ENCODE measurements at regions not wholly inside any gene's neighbourhood (a gene's known extent, or its start where the extent isn't known, plus 50 kb on each side); places are given as distances from the start of the nearest gene placed in this dataset.

DNA sequence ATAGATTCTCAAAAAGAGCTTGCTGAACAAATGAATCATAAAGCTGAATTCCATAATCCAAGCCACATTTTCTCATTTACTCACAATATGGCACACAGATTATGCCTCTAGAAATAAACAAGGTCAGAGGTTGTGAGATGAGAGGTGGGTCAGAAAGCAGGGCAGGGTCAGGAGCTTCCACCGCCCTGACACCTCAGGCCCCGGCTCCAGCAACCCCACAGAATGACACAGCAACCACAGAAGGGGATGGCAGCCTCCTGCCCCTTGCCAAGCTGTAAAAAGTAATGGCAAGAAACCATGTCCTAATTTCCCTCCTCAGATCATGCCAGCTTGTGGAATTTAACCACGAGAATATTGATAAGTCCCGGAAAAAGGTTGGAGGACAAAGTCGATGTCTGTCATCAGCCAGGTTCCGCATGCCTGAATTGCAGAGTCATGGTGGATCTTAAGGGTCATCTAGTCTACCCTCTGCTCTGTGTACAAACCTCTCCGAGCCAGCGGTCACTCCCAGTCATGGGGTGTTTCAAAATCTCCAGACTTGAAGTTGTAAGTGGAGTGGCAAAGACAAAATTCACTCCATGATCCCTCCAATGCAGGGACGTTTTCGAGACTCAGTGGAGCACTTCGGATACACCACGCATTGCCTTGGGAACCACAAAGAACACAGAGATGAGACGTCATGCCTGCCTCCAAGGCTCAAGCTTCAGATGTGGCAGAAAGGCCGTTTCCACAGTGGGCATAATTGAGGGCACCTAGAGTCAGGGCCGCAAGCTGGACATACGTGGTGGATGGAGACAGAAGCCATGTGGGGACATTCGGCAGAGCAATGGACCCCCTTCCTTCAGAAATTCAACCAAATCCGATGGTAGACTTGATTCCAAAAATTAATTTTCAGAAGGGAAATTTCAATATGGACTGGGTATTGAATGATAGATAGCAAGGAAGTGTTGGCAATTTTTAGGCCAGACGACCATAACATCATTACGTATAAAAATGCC, 254.0 kb downstream of the TOMM20 start (continued):
- TF ChIP-seq NAIF1 (CRISPR knock-in tag; IDR thresholded peaks at IDR 0.05; ENCODE audit: borderline replicate concordance) (peak; percentile 1; the same call in 1 of the 2 replicates), TAF1 (CRISPR knock-in tag; IDR thresholded peaks at IDR 0.05) (peak; percentile 71), CREM (IDR thresholded peaks at IDR 0.05) (peak; percentile 65; the same call in 1 of the 2 replicates), CREM (CRISPR knock-in tag; IDR thresholded peaks at IDR 0.05) (no peak), ZC3H13 (CRISPR knock-in tag; IDR thresholded peaks at IDR 0.05) (peak; percentile 36), NFE2L2 (IDR thresholded peaks at IDR 0.05; ENCODE audit: low read length) (peak; percentile 97), ARNTL (CRISPR knock-in tag; IDR thresholded peaks at IDR 0.05) (peak; percentile 85), ZNF660 (CRISPR knock-in tag; IDR thresholded peaks at IDR 0.05; ENCODE audit: borderline replicate concordance, low read depth) (no peak), HES4 (CRISPR knock-in tag; IDR thresholded peaks at IDR 0.05; ENCODE audit: borderline replicate concordance) (no peak), HDAC2 (CRISPR knock-in tag; IDR thresholded peaks at IDR 0.05) (peak; percentile 59; the same call in 1 of the 2 replicates), ZNF343 (CRISPR knock-in tag; IDR thresholded peaks at IDR 0.05) (peak; percentile 79; the same call in 1 of the 2 replicates), ZNF616 (CRISPR knock-in tag; IDR thresholded peaks at IDR 0.05; ENCODE audit: low read depth) (no peak), HOXA3 (CRISPR knock-in tag; IDR thresholded peaks at IDR 0.05) (peak; percentile 80; the same call in 1 of the 2 replicates), SP5 (CRISPR knock-in tag; IDR thresholded peaks at IDR 0.05; ENCODE audit: borderline replicate concordance, low read depth) (peak; percentile 62), ZNF230 (CRISPR knock-in tag; IDR thresholded peaks at IDR 0.05) (peak; percentile 82; the same call in 1 of the 2 replicates), IKZF5 (CRISPR knock-in tag; IDR thresholded peaks at IDR 0.05) (peak; percentile 69), TP53 (CRISPR knock-in tag; conservative IDR thresholded peaks at IDR 0.05) (no peak), SP140L (CRISPR knock-in tag; IDR thresholded peaks at IDR 0.05; ENCODE audit: borderline replicate concordance) (no peak), HNRNPK (IDR thresholded peaks at IDR 0.05; ENCODE audit: low read depth, low read length, poor library complexity, severe bottlenecking) (no peak), NCOA1 (CRISPR knock-in tag; IDR thresholded peaks at IDR 0.05) (0 out of 2 replicates have a peak, but pooled peaks have one; percentile 9), CEBPB (IDR thresholded peaks at IDR 0.05; ENCODE audit: borderline replicate concordance, low read depth, low read length) (peak; percentile 17; the same call in 1 of the 2 replicates), HNF1B (CRISPR knock-in tag; IDR thresholded peaks at IDR 0.05) (peak; percentile 93), NCOA5 (CRISPR knock-in tag; IDR thresholded peaks at IDR 0.05) (no peak), ZNF569 (CRISPR knock-in tag; IDR thresholded peaks at IDR 0.05; ENCODE audit: borderline replicate concordance) (no peak), ZNF20 (CRISPR knock-in tag; IDR thresholded peaks at IDR 0.05) (no peak), RBM39 (IDR thresholded peaks at IDR 0.05; ENCODE audit: low read depth, low read length, poor library complexity, severe bottlenecking) (no peak), ZNF205 (CRISPR knock-in tag; IDR thresholded peaks at IDR 0.05) (peak; percentile 86), PHF8 (CRISPR knock-in tag; IDR thresholded peaks at IDR 0.05) (peak; percentile 22; the same call in 1 of the 2 replicates), ZNF282 (IDR thresholded peaks at IDR 0.05; ENCODE audit: partially characterized antibody) (no peak), ZNF891 (CRISPR knock-in tag; IDR thresholded peaks at IDR 0.05) (0 out of 2 replicates have a peak, but pooled peaks have one; percentile 33)
